ENCODE measurements at regions not wholly inside any gene's neighbourhood (a gene's known extent, or its start where the extent isn't known, plus 50 kb on each side); places are given as distances from the start of the nearest gene placed in this dataset.
"Not testable (repeated sequence)": the region's sequence is repeated elsewhere in the genome, so short reads cannot be mapped to it uniquely, and the experiment has no call there.

DNA sequence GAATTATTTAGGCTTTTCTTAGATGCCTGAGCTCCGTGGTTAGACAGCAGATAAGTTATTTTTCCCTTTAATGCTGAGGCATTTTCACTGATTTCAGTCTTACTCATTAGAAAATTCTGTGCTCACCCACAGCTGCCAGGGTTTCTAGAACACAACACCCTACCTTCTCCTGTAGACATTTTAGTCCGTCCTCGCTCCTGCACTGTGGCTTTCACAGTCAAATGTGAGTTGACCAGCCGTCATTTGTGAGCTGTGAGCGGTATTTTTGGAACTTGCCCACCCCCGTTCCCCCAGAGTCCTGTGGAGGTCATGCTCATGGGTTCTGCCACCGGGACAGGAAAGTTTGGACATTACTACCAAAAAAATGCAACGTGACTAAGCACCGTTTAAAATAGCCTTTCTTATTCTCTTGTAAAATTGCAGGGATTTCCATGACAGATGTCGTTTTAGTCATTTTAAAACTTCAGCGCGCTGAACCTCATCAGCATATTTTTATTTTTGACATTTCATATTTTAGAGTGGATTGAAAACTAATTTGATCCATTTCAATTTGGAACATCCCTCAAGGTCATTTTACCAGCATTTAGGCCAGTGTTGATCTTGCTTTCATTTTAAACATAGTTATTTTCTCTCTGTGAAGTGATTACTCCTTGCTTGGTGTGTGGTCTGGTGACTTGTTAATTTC is 249.6 kb upstream of the PLGLB2 start:
- DNase-seq, result not testable (repeated sequence)

DNA sequence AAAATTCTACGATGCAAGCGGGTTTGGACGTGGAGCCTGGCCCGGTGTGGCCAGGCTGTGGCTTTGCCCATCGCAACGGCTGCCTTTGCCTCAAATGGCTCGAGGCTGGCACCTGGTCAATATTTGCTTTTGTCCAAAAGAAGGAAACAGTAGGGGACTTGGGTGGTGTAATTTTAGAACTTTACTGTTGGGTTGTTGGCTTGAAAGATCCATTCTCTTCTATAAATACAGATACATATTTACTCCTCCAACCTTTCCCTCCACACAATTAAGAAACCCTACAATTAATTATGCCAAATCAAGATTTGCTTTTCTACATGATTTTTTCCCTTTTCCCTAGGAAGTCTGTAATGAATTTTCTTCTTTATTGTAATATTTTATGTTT is 249.0 kb upstream of the PLGLB2 start:
- not testable (repeated sequence) for DNase-seq

DNA sequence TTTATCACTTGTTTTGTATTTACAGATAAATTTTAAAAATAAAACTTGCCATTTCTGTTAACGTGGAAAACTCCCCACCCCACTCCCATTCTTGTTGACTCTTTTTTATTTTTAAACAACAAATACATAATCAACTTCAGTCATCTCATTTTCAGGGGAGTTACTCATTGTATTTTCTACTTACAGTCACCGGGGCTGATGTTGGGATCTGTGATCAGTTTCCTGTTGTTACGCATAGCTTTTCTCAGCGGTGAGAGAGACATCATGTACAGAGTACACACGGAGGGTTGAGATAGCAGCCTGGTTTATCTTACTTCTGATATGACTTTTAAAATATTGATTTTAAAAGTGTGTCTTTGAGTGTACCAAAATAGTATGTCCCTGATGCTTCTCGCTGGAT is 248.0 kb upstream of the PLGLB2 start:
- not testable (repeated sequence) for DNase-seq

DNA sequence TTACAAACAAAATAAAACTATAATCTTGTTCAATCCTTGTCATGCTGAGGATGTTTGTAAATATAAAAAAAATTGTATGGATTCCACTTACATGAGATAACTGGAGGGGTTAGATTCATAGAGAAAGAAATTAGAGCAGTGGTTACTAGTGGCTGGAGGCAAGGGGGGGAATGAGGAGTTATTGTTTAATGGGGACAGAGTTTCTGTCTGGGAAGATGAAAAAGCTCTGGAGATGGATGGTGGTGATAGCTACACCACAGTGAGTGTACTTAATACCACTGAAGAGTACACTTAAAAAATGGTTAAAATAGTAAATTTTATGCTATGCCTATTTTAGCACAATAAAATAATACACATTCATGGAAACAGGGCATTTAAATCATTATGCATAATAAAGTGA is 247.5 kb upstream of the PLGLB2 start:
- DNase-seq, result not testable (repeated sequence)

DNA sequence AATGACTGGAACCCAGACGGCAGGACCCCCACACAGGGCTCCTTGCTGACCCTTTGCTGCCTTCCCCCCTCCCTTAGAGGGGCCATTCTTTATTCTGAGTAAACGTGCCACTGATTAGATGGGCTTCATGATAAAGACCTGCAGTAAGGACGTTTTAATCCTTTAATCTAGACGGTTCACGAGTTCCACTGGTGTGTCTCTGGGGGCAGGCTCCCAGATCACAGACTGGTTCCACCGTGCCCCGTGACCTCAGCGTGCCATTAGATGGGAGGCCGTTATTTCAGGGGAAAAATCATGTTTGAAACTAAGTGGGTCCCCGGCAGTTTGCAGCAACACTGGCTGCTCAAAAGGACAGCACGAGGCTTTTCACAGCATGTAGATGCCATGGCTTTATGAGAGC is 246.9 kb upstream of the PLGLB2 start:
- DNase-seq, result not testable (repeated sequence)

DNA sequence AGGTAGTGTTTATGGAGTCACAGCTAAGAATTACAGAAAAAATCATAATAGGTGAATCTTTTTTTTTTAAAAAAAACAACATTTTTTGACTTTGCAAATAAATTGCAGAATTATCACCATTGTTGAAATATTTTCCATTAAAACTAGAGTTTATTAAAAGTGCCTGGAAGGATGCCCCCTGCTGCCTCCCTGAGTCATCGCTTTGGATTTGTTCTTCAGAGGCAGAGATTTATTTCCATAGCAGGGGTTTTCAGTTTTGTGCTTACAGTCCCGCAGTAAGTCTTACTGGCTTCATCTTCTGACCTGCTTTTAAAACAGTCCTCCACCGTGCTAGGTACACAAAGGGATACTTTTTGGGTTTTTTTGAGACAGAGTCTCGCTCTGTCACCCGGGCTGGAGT is 244.9 kb upstream of the PLGLB2 start:
- not testable (repeated sequence) for DNase-seq

DNA sequence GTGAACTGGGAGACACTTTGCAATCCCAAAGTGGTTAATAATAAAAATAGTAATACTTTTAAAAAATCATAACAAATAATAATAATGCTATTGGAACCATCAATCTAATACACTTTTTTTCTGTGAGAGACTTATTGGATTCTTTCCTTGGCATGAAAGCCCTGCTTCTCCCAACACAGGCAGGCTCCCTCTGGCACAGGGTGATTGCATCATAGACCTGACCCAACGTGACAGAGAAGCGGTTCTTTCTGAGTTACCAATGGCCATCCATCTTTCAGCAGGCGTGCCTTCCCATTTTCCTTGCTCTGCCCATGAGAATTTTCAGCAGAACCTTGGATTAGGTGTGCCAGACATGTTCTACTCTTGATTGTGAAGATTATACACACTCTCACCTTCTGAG is 242.6 kb upstream of the PLGLB2 start:
- not testable (repeated sequence) for DNase-seq

DNA sequence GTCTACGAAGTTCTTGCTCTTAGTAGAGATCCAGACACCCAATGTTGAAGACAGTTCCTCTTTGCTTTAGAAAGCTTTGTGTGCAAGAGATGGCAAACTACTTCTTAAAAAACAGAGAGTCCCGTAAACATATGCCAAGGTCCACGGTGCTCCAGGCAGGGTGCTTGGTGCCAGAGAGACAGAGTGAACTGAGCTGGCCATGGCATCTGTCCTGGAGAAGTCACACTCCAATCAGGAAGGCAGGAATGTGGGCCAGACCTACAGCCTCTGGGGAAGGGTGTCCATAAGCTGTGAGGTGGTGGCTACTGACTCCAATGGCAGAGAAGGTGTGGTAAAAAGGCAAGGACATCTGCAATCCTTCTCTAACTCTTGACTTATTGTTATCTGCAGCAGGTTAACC is 242.0 kb upstream of the PLGLB2 start:
- DNase-seq, result not testable (repeated sequence)

DNA sequence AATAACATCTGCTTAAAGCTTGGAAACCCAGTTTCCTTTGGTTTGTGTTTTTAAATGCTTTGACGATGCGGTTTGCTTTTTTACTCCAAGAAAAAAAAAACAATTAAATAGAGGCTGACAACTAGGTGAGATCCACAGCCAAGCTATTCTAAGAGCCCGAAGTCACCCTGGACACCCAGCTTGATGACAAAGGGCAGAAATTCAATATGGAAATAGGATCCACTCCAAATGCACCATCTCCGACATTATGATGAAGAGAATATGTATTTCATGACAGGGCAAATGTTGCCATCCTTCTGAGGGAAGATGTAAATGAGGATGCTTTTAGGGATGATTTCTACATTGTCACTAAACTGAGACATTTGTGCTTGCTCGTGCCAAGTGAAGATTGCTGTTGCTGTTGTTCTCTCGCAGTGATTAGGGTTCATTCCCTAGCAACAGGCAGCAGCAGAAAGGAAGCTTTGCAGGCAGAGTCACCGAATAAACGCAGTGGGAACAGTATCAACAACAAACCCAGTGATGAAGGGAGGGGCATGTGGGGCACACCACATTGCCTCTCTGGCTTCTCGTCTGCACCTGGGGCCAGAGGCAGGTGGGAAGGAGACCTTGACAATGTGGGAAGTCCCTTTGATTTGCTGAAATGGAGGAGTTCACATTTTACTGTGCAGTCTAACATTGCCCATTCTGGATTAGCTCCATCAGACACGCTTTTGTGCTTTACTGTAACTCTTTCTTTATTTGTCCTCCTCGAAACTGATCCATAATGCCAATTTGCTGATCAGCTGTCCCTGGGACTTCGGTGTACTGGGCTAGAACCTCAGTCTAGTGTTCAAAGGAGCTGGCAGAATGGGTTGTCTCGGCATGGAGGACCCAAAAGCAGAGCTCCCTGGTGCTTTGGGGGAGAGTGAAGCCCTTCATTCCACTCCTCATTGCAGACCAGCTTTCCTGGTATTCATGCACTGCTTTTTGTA is 240.2 kb upstream of the PLGLB2 start:
- not testable (repeated sequence) for DNase-seq

DNA sequence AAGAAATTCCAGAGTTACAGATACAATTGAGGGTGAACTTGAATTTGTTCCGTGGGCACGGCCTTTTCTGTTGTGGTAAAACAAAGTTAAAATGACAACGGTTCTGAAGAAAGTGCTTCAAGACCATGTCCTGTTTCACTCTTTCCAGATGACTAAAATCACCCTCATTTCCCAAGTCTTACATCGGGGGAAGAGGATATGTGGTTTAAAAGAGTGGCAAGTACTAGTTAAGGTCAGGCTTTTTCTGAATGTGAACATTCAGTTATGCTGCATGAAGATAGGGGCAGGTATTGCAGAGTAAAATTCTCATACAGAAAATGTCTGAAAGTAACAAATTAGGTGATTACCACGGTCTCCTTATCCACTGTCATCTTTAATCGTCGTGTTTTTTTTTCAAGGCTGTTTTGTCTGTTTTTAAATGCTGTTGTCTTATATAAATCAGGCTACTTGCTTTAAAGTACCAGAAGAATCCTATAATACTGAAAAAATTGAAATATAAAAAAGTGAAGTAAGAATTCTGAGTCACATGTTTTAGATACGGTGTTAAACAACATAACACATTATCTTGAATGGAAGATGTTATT is 236.6 kb upstream of the PLGLB2 start:
- DNase-seq, result not testable (repeated sequence)

DNA sequence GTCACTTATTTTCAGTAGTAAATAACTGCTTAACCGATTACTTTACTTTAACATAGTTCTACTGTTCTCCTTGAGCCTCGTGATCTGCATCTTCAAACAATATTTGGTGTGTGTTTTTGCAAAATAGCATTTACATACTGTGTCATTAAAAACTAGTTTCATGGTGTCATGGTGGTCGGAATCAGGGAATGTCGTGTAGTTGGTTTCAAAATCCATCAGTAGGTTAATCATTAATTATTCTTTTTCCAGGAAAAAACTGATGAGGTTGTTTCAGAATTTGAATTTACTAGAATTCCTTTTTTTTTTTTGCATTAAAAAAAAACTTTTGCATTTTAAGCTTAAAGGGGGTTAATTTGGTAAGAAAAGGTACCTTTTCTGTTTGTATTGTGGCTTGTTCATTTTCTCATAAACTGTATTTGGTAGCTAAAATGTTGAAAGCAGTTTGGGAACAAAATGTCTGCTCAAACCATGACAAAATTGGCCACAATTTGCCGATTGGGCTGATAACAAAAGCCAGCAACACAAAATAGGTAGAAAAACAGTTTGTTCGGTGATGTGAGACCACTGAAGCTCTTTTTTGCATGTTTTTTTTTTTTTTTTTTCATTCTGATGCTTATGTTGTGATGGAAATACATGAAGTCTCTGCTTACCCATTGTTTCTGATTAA is 234.9 kb upstream of the PLGLB2 start:
- DNase-seq, result not testable (repeated sequence)

DNA sequence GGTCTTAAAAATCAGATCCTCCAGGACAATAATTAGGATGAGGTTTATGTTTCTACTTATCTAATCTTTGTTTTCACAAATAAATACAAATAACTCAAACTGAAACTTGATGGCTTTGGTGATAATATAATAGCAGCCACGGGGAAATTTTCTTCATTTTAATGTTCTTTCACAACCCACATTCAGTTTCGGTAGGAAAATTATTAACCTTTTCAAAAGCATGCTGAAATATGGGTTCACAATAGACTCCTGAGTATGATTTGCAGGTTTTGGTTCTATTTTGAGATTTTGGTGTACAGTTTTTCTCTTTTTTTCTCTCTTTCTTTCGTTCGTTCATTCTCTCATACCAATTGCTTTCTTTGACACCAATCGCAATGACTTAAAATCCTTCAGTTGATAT is 233.9 kb upstream of the PLGLB2 start:
- not testable (repeated sequence) for DNase-seq

DNA sequence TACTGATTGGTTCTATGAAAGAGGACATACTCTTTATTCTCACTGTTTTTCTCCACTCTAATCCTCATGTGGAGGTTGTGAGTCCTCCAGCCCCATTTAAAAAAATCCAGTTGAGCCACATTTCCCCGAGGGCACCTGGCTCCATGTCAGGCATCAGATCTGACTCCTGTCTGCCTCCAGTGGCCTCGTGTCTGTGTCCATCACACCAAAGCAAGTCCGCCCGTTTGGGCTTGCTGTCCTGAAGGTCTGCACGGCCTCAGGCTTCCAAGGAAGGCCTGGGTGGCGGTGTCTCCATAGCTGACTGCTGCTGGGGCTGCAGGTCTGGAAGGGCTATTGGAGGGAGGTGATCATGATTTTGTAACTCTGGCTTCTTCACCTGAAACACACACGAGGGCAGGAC is 233.4 kb upstream of the PLGLB2 start:
- DNase-seq, result not testable (repeated sequence)

DNA sequence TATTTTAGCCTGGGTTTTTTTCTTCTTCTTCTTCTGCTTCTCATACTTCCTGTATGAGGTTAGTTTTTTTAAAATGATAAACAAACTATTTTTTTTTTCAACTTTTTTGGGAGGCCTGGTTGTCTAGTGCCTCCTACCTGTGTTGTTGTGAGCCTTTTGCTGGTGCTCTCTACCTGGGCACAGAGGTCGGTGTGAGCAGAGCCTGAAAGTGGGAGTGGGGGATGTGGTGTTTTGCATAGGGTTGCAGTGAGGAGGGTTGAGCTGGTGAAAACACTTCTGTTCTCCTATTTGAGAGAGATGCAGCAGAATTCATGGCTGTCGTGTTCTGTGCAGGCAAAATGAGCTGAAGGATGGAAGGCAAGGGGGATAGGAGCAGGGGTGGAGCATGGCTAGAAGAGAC is 232.7 kb upstream of the PLGLB2 start:
- not testable (repeated sequence) for DNase-seq

DNA sequence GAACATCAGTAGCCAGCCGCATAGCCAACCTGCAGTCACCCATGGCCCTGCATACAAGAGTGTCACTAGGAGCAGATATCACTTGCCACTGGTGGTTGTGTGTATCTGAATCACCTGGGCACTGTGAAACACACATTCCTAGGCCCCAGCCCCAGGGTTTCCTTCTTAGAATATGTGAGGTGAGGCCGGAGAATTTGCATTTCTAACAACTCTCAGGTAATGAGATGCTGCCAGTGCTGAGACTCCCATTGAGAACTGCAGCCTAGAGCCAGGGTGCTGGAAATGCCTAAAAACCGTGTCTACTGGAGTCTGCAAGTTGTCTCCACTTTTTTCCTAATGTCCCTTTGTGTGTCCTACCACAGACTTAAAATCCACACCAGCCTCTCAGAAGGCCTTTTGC is 232.0 kb upstream of the PLGLB2 start:
- not testable (repeated sequence) for DNase-seq

DNA sequence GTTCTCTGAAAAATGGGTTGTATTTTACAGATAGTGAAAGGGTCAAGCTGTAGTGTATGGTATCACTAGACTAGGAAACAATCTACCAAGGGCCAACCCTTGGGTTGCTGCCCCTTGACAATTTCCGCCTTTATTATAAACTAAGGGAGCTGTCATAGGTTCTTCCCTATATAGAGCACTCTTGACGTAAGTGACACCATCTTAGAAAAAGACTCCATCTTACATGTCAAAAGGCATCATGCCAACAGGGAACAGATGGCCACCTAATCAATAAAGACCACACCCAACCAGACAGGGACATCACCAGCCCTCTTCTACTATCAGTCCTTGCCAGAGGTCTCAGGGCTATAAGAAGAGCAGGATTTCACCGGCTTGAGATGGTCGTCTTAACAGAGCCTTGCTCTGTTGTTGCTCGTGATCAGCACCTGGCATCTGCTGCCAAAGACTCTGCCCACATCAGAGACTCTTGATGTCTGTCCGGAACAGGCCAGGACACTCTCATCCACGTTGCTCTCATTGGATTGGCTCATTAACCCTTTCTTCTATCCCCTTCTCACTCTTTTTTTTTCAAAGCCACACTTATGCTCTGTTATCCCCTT is 231.4 kb upstream of the PLGLB2 start:
- not testable (repeated sequence) for DNase-seq

DNA sequence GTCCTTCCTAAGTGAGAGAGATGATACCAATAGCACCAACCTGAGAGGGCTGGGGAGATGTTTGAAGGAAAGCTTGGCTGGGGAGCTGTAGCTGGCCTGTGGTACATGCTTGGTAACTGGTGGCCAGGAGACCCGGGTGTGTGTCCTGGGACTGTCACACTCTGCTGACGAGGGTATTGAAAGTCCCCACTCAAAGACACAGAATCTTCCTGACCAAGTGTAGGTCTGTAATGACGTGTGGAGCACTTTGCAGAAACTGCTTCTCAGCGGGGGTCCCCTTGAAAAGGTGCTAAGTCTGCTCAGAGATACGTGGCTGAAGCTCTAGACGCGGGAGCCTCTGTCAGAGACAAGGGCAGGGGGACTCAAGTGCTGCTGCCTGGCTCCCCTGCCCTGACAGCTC is 230.4 kb upstream of the PLGLB2 start:
- not testable (repeated sequence) for DNase-seq

DNA sequence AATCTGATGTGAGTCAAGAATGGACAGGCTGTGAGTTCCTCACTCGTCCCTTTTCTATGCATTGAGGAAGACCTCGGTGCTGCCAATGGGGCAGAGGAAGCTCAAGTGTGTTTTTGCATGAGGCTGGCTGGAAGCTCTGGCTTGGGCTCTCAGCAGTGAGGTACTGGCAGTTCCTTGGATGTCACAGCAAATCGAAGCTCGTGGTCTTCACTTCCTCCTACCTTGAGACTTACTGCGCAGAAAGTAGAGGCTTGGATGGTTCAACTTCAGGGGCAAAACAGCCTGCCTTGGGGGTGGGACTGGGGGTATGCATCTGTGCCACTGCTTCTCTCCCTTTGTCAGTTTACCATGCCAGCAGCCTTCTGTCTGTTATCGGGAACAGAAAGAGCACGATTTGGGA is 229.8 kb upstream of the PLGLB2 start:
- not testable (repeated sequence) for DNase-seq

DNA sequence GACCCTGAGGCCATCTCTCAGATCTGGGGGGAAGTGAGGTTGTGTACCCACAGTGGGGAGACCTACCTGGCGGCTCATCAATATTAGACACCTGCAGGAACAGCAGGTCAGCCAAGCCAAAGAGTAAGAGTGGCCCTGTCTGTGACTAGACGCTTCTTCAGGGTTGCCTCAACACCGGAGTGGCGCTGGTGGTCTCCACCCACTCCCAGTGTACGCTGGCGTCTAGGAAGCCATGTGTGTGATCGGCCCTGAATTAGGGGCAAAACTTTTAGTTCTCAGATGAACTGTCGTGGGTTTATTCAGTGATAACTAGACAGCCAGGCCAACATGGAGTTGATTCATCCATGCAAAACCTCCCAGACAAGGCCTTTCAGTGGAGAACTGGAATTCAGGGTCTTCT is 229.3 kb upstream of the PLGLB2 start:
- not testable (repeated sequence) for DNase-seq

DNA sequence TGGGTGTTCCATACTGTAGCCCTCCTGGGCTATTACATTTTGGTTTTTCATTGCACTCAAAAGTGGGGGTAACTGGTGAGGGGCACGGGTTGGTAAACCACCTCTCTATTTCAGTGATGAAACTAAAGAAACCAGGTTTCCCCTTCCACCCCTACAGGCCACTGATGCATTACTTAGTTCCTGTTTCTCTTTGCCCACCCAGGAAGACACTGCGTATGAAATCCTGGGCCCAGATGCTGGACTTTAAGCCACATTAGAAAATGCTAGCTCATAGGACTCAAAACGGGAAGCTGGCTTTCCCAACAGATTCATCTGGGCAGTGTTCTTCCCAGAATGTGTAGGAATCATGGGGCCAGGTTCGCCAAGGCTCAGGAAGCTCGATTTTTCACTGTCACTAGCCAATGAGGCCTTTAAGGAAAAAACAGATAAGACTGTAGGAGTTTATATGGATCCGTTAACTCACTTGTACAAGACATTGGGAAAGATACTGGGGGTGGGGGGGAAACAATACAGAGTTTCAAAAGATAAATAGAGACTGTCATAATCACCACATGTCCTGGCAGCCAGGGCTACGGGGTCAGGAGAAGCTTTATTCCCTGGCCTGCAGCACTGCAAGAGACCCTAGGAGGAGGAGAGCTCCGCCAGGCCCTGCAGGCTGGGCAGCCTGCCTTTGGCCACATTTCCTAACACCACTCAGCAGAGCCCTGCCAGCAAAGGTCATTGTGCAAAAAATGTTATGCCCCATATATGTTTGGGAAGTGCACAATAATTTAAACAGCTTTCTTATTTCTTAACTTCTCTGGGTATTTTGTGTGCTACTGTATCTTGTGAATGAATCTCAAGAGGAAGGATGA is 228.5 kb upstream of the PLGLB2 start:
- not testable (repeated sequence) for DNase-seq

DNA sequence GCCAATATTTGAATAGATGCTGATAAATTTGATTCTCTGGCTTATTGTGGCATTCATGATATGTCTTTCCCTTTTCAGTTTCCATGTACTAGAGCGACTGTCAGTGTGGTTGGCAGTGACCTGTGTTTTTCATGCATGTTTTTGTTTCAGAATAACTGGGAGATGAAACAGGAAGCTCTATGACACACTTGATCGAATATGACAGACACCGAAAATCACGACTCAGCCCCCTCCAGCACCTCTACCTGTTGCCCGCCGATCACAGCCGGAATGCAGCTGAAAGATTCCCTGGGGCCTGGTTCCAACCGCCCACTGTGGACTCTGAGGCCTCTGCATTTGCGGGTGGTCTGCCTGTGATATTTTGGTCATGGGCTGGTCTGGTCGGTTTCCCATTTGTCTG is 226.8 kb upstream of the PLGLB2 start:
- DNase-seq, result not testable (repeated sequence)

DNA sequence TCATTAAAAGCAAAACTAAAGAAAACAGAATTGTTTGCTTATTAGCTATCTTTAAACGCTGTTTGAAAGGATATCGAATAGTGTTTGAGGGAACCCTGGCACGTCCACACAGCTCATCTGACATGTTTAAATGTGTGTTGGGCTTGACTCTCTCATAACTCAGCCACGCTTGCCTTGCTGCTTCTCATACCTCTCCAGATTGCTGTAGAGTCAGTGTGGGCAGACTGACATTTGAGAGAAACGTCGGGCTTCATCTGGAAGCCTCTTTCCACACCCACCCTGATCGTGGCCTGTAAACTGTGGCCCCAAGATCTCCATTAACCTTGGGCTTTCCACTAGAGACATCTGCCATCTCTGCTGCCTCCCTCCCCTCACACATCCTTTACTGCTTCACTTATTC is 226.4 kb upstream of the PLGLB2 start:
- not testable (repeated sequence) for DNase-seq

All from activated T-cell treated with anti-CD3 and anti-CD28 coated beads, Interleukin-2, amount 50 U/mL, for 1 hour (primary cell).